Kidney (tissue), 13 donors: ENCODE measurements at regions not wholly inside any gene's neighbourhood (a gene's known extent, or its start where the extent isn't known, plus 50 kb on each side); places are given as distances from the start of the nearest gene placed in this dataset.

Experiments used
- DNase-seq, 5 donors: peaks; one replicate each; pipeline ENCODE4 v3.0.0-alpha.2; 2013 to 2020
- FAIRE-seq: peaks from 2 replicates; lab custom pipeline; 2012; peaks lifted over from hg19 to GRCh38; lab: Jason Lieb, UNC
- H3K27ac ChIP-seq, 2 donors: one replicate each; pipeline ENCODE4 v1.7.0; 2013; ENCODE audit warnings: low read depth in 2 of 2, low read length in 2 of 2, inconsistent platforms in 1 of 2
- H3K27me3 ChIP-seq: one replicate; pipeline ENCODE4 v1.7.1; 2013; ENCODE audit warnings: low read length, inconsistent platforms; ENCODE audit not compliant: control insufficient read depth, insufficient read depth
- H3K36me3 ChIP-seq, 3 donors: one replicate each; pipeline versions ENCODE4 v1.7.0 to v1.7.1; 2013; ENCODE audit warnings: low read length in 3 of 3, control low read depth in 1 of 3, inconsistent platforms in 1 of 3; ENCODE audit not compliant: insufficient read depth in 3 of 3, control insufficient read depth in 2 of 3
- H3K4me1 ChIP-seq, 3 donors: one replicate each; pipeline versions ENCODE4 v1.7.0 to v1.7.1; 2013; ENCODE audit warnings: low read length in 3 of 3, inconsistent platforms in 1 of 3, low read depth in 1 of 3; ENCODE audit not compliant: control insufficient read depth in 2 of 3, insufficient read depth in 2 of 3
- H3K4me3 ChIP-seq, 3 donors: one replicate each; pipeline versions ENCODE4 v1.7.0 to v1.8.1; 2013; ENCODE audit warnings: low read length in 3 of 3, control low read depth in 1 of 3, inconsistent platforms in 1 of 3
- H3K9ac ChIP-seq, 3 donors: one replicate each; pipeline versions ENCODE4 v1.7.0 to v1.7.1; 2013; ENCODE audit warnings: low read length in 3 of 3, control low read depth in 1 of 3, inconsistent platforms in 1 of 3
- H3K9me3 ChIP-seq, 3 donors: one replicate each; pipeline versions ENCODE4 v1.7.0 to v1.7.1; 2013; ENCODE audit warnings: low read length in 3 of 3, control low read depth in 1 of 3, inconsistent platforms in 1 of 3; ENCODE audit not compliant: control insufficient read depth in 2 of 3, insufficient read depth in 1 of 3
- CTCF ChIP-seq: IDR thresholded peaks from 3 replicates; pipeline ENCODE4 v1.5.1; 2012; ENCODE audit warnings: mild to moderate bottlenecking, moderate library complexity, borderline replicate concordance; ENCODE audit not compliant: insufficient read depth; ENCODE audit errors: extremely low read depth
- intact Hi-C: fragments of 100-400 bp; cut with DNase I; formaldehyde crosslinking; loops from one replicate; pipeline ENCODE4 v1.11.1; 2022
- donor health status: control.
- donor health status: control.
- donor health status: control.
- donor health status: control.
- donor health status: control.
- donor health status: DM: yes; HTN: yes; CAD: no.
- donor health status: Normal renal cell carcinoma (clear cell type).

- DNase-seq = no peak
- no peaks in the 10 kb centered on the region for H3K27me3 ChIP-seq
- H3K27ac ChIP-seq = no peak overlapping the region
- no peaks in the 10 kb centered on the region for H3K9me3 ChIP-seq
- FAIRE-seq = no peak
- H3K9ac ChIP-seq = no peak overlapping the region
- H3K36me3 ChIP-seq = no peaks in the 10 kb centered on the region
- no peak overlapping the region for H3K4me3 ChIP-seq
- intact Hi-C loops = no loop called here
- no peaks in the 10 kb centered on the region for H3K4me1 ChIP-seq
- no peak for TF ChIP-seq CTCF
Observed at GRCh38 chr21:22106720-22107410, 1108.7 kb downstream of the NCAM2 start.

DNA sequence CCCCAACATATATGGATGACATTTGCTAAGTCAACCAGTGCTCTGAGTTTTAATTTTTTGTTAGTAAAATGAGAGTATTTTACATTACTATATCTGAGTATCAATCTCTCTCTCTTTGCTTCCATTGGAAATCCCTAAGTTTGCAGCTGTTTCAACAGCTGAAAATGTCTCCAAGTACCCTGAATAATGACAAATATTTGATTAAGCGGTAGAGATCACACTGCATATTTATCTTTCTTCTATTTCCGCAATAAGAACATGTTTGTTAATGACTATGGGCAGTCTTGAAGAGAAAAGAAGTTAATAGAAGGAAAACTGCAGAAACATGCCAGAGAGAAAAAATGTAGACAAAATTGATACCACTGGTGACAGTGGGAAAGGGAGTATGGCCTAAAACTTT, 1117.5 kb downstream of the NCAM2 start:
- Histone ChIP-seq H3K9ac (no peak overlapping the region), H3K4me3 (no peak overlapping the region), H3K27me3 (no peaks in the 10 kb centered on the region), H3K27ac (no peak overlapping the region), H3K36me3 (no peaks in the 10 kb centered on the region), H3K4me1 (no peaks in the 10 kb centered on the region), H3K9me3 (no peaks in the 10 kb centered on the region)
- FAIRE-seq (no peak), DNase-seq (no peak)
- intact Hi-C loops = no loop called here
- TF ChIP-seq CTCF = no peak

DNA sequence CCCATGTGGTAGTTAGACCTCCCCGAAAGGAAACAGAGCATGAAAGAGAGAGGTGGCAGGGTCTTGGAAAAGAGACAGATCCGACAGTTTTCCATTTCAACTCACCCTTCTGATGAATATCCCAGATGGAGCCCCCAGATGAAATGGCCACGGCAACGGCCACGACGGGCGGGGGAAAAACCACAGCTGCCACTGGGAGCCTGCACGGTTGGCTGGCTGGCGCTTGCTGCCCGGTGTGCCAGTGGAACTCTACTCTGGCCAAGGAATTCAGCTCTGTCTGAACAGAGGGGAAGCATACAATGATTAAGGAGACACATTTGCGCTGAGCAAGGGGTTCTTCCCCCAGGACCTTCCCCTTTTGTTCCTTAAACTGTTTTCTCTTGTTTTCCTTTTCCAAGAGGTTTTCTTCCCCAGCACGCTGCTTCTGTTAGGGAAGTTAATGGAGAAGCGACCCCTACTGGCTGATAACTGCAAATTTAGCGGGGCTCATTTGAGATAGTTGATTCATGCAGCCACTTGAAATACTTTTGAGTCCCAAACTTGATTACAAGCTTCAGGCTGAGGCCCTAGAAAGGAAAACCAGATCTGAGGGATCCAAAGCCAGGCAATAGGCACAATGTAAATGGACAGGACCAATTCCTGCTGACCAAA, 1122.5 kb downstream of the NCAM2 start:
- Histone ChIP-seq H3K4me1 (no peaks in the 10 kb centered on the region), H3K9me3 (no peaks in the 10 kb centered on the region), H3K9ac (no peak overlapping the region), H3K27me3 (no peaks in the 10 kb centered on the region), H3K36me3 (no peaks in the 10 kb centered on the region), H3K4me3 (no peak overlapping the region), H3K27ac (no peak overlapping the region)
- no peak for FAIRE-seq
- no peak for TF ChIP-seq CTCF
- intact Hi-C loops = no loop called here
- DNase-seq = no peak
